AG08395 (cell line): ENCODE measurements at regions not wholly inside any gene's neighbourhood (a gene's known extent, or its start where the extent isn't known, plus 50 kb on each side); places are given as distances from the start of the nearest gene placed in this dataset.

Source experiments
- DNase-seq: peaks from one replicate; pipeline ENCODE4 v3.0.0; 2012; ENCODE audit warnings: mixed read lengths, low spot score

DNA sequence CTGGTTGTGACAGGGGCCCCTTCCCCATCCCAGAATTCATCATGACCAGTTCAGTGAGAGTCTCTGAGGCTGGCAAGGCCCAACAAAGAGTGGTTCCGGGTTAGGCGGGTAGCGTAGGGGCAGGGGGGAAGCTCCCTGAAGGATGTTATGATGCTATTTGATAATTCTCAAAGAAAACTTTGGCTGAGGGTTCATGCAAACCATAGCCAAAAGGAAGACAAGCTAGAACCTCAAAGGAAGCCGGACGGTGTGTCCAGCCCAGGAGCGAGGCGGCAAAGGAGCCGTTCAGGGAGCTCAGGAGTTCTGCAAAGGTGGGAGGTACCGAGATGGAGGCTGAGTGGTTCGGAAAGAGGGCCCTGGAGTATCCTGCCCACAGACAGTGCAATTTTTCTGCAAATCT lies 226.8 kb upstream of the RAB6C start:
- DNase-seq = no peak

DNA sequence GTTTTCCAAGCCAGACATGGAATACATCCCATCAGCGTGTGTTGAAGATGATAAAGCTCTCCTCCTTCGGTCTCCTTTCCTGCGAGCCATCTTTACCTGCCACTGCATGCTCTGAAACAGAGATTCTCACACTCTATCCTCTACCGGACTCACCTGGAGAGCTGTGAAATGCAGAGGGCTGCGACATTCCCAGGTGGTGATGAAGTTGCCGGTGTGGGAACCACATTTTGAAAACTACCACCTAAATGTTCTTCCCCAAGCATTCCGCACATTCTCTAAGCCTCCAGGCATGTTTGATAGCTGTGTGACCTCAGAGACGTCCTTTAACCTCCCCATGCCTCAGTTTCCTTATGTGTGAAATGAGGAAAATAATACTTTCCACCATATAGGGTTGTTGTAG lies 226.2 kb upstream of the RAB6C start:
- no peak for DNase-seq

- no peak for DNase-seq
These were observed 225.0 kb upstream of the RAB6C start for GRCh38 chr2:129754421-129754820.

DNA sequence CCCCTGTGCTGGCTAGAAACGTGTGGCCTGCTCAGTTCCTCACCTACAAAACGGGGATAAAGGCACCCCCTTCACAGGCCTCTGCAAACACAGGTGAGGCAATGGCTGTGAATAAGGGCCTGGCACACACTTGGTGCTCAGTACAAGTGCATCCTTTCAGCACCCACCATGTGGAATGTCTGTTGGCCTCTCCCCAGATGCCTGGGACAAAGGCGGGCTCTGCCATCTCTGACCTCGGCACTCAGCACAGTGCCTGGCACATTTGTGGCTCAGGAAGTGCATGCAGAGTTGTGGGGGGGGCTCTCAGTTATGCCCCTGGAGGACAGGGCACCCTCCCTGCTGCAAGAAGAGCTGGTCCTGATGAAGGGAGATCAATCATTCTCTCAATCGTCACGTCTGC lies 224.6 kb upstream of the RAB6C start:
- no peak for DNase-seq

GRCh38 chr2:129755786-129756185 lies 223.7 kb upstream of the RAB6C start:
- no peak for DNase-seq

DNA sequence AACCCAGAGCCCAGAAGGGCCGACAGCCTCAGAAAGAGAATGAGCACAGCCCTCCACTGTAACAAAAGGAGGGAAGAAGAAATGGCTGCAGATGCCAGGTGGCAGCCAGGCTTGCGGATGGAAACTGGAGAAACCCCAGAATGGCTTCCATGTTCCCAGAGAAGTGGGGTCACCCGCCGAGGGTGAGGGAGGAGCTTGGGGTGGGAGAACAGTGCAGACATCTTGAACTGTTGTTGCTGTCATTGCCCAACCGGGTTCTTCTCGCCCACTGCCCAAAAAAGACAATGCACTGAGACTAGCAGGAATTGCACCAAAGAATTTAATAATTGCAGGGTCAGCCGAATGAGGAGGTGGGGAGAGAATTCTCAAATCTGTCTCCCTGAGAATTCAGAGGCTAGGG lies 223.2 kb upstream of the RAB6C start:
- no peak for DNase-seq

- DNase-seq = no peak
These were observed 222.0 kb upstream of the RAB6C start for GRCh38 chr2:129757366-129757914.

GRCh38 chr2:129757915-129758783 lies 221.3 kb upstream of the RAB6C start:
- DNase-seq = no peak

- DNase-seq = peak; percentile 25
These were observed 220.5 kb upstream of the RAB6C start for GRCh38 chr2:129758784-129759471.

GRCh38 chr2:129759472-129760010 lies 219.9 kb upstream of the RAB6C start:
- DNase-seq = no peak

DNA sequence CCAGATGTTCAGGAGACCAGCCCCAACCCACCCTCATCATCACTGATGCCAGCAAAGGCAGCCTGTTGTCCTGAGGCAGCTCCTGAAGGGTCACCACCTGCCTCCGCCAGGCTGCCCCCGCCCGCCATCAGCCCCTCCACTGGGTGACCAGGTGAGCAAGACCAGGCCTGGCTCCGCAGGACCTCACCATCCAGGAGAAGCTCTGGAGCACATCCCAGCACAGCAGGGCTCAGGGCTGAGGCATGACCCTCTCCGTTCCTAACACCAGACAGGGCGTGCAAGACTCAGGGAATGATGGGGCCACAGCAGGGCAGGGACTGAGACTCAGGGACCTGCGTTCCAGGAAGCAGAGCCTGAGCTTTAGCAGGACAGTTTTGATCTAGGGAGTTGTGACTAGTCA lies 218.8 kb upstream of the RAB6C start:
- no peak for DNase-seq

- no peak for DNase-seq
These were observed 217.9 kb upstream of the RAB6C start for GRCh38 chr2:129761569-129762021.

- no peak for DNase-seq
These were observed 216.9 kb upstream of the RAB6C start for GRCh38 chr2:129762386-129763189.

GRCh38 chr2:129763190-129763846 lies 216.1 kb upstream of the RAB6C start:
- no peak for DNase-seq

DNA sequence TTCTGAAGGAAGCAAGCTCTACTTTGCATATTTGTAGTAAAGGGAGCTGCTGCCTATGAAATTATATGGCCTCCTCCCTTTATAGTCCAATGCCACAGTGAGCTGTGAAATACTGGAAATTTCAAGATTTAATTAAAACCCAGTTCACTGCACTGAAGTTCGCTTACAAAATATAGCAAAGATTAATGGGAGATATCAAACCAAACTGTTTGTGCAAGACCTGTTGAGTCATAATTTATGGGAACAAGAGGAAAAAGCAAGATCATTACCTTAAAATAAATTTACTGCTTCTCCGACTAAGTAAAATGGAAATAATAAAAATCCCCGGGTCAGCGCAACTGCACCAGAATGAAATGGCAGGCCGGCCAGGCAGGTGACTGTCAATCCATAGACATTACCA lies 215.5 kb upstream of the RAB6C start:
- DNase-seq = no peak

GRCh38 chr2:129764376-129765325 lies 214.8 kb upstream of the RAB6C start:
- no peak for DNase-seq

DNA sequence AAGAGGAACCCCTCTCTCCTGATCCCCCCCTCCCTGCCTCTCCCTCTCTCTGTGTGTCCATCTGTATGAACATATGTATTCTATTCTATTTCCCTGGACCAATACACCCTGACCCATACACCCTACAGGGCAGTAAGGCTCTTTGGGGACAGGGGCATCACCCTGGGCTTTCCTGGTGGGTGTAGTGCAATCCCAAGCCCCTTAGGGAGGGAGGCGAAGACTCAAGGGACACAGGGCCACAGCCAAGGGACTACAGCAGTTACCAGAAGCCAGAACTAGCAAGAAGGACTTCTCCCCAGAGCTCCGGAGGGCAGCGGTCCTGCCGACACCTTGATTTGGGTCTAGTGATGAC lies 214.2 kb upstream of the RAB6C start:
- DNase-seq = no peak

DNA sequence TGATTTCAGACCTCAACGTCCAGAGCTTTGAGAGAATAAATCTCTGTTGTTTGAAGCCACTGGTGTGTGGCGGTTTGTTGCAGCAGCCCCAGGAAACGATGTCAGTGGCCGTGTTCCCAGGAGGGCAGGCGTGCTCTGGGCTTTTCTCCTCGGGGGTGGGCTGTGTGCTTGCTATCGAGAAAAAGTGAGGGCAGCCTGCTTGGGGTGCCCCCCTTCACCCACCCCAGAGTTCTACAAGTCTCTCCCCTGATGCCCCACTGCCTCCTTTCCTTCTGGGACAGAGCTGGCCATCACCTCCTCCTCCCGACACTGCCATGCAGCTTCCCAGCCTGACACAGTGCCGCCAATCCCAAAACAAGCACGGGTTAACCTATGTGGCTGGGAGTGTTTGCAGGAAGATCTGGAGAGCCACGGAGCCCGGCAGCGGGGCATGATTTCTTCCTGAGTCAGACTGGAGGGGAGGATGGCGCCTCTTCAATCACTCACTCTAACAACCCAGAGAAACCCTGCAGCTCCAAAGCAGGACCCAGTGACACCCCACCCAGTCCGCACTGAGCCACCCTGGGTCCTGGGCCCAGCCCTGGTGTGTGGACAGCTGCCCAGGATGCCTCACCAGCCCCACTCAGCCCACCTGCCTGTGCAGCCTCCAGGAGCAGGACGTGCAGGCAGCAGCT lies 213.7 kb upstream of the RAB6C start:
- DNase-seq = peak; percentile 48

DNA sequence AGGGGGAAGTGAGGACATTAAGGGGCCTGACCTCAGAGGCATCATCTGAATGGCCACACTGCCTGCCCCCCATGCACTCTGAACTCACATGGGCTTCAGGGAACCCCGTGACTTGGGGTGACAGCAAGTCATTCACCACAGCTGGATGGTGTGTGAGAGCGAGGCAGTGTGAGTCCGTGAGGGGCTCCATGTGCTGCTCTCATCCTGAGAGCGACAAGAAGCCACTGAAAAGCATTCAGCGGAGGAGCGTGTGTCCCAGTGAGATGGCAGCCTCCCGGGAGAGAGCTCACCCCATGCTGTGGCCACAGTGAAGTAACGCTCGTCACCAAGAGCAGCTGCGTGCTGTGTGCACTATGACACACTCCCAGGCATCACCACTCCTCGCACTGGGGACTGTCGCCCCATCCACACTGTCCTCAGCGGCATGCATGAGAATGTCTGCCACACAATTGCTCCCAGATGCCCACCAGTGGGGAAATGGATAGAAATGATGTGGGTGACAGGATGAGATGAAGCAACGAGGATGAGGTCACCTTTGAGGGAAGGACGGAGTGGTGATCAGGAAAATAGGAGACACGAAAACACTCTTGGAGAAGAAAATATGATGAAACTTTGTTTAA lies 213.0 kb upstream of the RAB6C start:
- DNase-seq = peak; percentile 66
